H1 (cell line): ENCODE measurements at regions not wholly inside any gene's neighbourhood (a gene's known extent, or its start where the extent isn't known, plus 50 kb on each side); places are given as distances from the start of the nearest gene placed in this dataset.

Source experiments
- CTCF ChIA-PET: fragments of 300-600 bp; sonication (Branson Sonifier 250); formaldehyde crosslinking; loops from one replicate; lab custom pipeline; 2021; ENCODE audit not compliant: partially characterized antibody; lab: Charles Lee
- POLR2A ChIA-PET: fragments of 300-600 bp; sonication (Branson Sonifier 250); formaldehyde crosslinking; loops from one replicate; lab custom pipeline; 2021; ENCODE audit warnings: inconsistent platforms; ENCODE audit not compliant: partially characterized antibody; lab: Charles Lee
- DNase-seq, 2 experiments: peaks; one replicate each; pipeline versions ENCODE4 v3.0.0 to v3.0.0-alpha.2; 2010 to 2022; ENCODE audit warnings: low spot score in 2 of 2, low read depth in 1 of 2, mixed read lengths in 1 of 2
- FAIRE-seq: peaks from 2 replicates; lab custom pipeline; 2011; peaks lifted over from hg19 to GRCh38; lab: Jason Lieb, UNC
- H2AFZ ChIP-seq: 2 replicates; pipeline ENCODE4 v1.8.1; 2012; ENCODE audit warnings: low read length, inconsistent platforms
- H2AK5ac ChIP-seq: 2 replicates; pipeline ENCODE4 v1.6.1; 2013; ENCODE audit warnings: low read depth, low read length
- H2BK120ac ChIP-seq: replicated peaks from 2 replicates; pipeline ENCODE3; 2013; ENCODE audit warnings: low read depth, low read length, inconsistent platforms
- H2BK12ac ChIP-seq: 2 replicates; pipeline ENCODE4 v1.6.1; 2013; ENCODE audit warnings: low read depth, low read length
- H2BK15ac ChIP-seq: 2 replicates; pipeline ENCODE4 v1.6.1; 2013; ENCODE audit warnings: low read length
- H2BK20ac ChIP-seq: 2 replicates; pipeline ENCODE4 v1.6.1; 2013; ENCODE audit warnings: low read length
- H2BK5ac ChIP-seq: 2 replicates; pipeline ENCODE4 v1.6.1; 2013; ENCODE audit warnings: low read depth, low read length
- H3K14ac ChIP-seq: 2 replicates; pipeline ENCODE4 v1.6.1; 2013; ENCODE audit warnings: inconsistent platforms; ENCODE audit not compliant: insufficient read length
- H3K18ac ChIP-seq: 2 replicates; pipeline ENCODE4 v1.6.1; 2013; ENCODE audit warnings: low read length; ENCODE audit errors: extremely low read depth
- H3K23ac ChIP-seq: 2 replicates; pipeline ENCODE4 v1.6.1; 2013; ENCODE audit warnings: inconsistent platforms; ENCODE audit not compliant: insufficient read length
- H3K23me2 ChIP-seq: 2 replicates; pipeline ENCODE4 v1.6.1; 2013; ENCODE audit warnings: low read depth, low read length
- H3K27ac ChIP-seq: 2 replicates; pipeline ENCODE4 v1.6.1; 2011; ENCODE audit warnings: low read depth, low read length, inconsistent platforms
- H3K27me3 ChIP-seq, 4 experiments: replicated peaks in 1 of 4; 1 replicate in 1 of 4; 2 replicates in 3 of 4; pipeline versions ENCODE4 v1.6.1 to v1.8.1; 2011 to 2013; ENCODE audit warnings: low read length in 3 of 4, mild to moderate bottlenecking in 3 of 4, inconsistent platforms in 2 of 4, mixed read lengths in 2 of 4, moderate library complexity in 1 of 4; ENCODE audit not compliant: control insufficient read depth in 3 of 4, insufficient read depth in 3 of 4; ENCODE audit errors: extremely low read depth in 1 of 4
- H3K36me3 ChIP-seq, 4 experiments: 2 replicates each; pipeline versions ENCODE4 v1.6.1 to v1.8.1; 2011 to 2013; ENCODE audit warnings: mild to moderate bottlenecking in 4 of 4, low read length in 3 of 4, moderate library complexity in 2 of 4, control low read depth in 1 of 4, inconsistent platforms in 1 of 4; ENCODE audit not compliant: insufficient read depth in 4 of 4, control insufficient read depth in 2 of 4
- H3K4ac ChIP-seq: replicated peaks from 2 replicates; pipeline ENCODE3; 2013; ENCODE audit warnings: low read length, low read depth, mixed read lengths, inconsistent platforms; ENCODE audit not compliant: insufficient read length
- H3K4me1 ChIP-seq, 4 experiments: replicated peaks in 1 of 4; 1 replicate in 1 of 4; 2 replicates in 3 of 4; pipeline versions ENCODE4 v1.6.1 to v1.8.1; 2011 to 2013; ENCODE audit warnings: low read length in 3 of 4, inconsistent platforms in 2 of 4, mixed read lengths in 1 of 4; ENCODE audit not compliant: insufficient read depth in 4 of 4, control insufficient read depth in 3 of 4
- H3K4me2 ChIP-seq, 2 experiments: 2 replicates each; pipeline versions ENCODE4 v1.6.1 to v1.8.1; 2011 to 2013; ENCODE audit warnings: low read depth in 2 of 2, low read length in 2 of 2, control low read depth in 1 of 2, inconsistent platforms in 1 of 2, mild to moderate bottlenecking in 1 of 2; ENCODE audit not compliant: insufficient read depth in 1 of 2
- H3K4me3 ChIP-seq, 4 experiments: fragments of 200-600, 300-600 bp in 1 of 4; sonication (generic), shearing (Covaris generic), sonication (Bioruptor Twin) in 1 of 4; 2 replicates each; pipeline versions ENCODE4 v1.5.1 to v1.8.1; 2011 to 2016; ENCODE audit warnings: low read length in 4 of 4, low read depth in 3 of 4, control low read depth in 2 of 4, inconsistent platforms in 2 of 4, mild to moderate bottlenecking in 2 of 4, mixed read lengths in 1 of 4, moderate library complexity in 1 of 4; ENCODE audit not compliant: insufficient read depth in 2 of 4; ENCODE audit errors: extremely low read depth in 1 of 4
- H3K56ac ChIP-seq: replicated peaks from 2 replicates; pipeline ENCODE3; 2013; ENCODE audit warnings: low read depth, mild to moderate bottlenecking, mixed read lengths, low read length, inconsistent platforms; ENCODE audit not compliant: insufficient read length
- H3K79me1 ChIP-seq: 2 replicates; pipeline ENCODE4 v1.6.1; 2013; ENCODE audit warnings: low read depth, low read length, control low read depth
- H3K79me2 ChIP-seq, 2 experiments: 2 replicates each; pipeline versions ENCODE4 v1.6.1 to v1.8.1; 2012 to 2013; ENCODE audit warnings: low read length in 2 of 2, mild to moderate bottlenecking in 2 of 2, inconsistent platforms in 1 of 2; ENCODE audit not compliant: insufficient read depth in 2 of 2, control insufficient read depth in 1 of 2
- H3K9ac ChIP-seq, 4 experiments: replicated peaks in 1 of 4; 1 replicate in 1 of 4; 2 replicates in 3 of 4; pipeline versions ENCODE4 v1.6.1 to v1.8.1; 2011 to 2013; ENCODE audit warnings: low read depth in 3 of 4, low read length in 3 of 4, control low read depth in 2 of 4, mild to moderate bottlenecking in 2 of 4, moderate library complexity in 2 of 4, inconsistent platforms in 1 of 4; ENCODE audit errors: extremely low read depth in 1 of 4
- H3K9me3 ChIP-seq, 2 experiments: 2 replicates each; pipeline versions ENCODE4 v1.6.1 to v1.8.1; 2012 to 2013; ENCODE audit warnings: mild to moderate bottlenecking in 2 of 2, moderate library complexity in 2 of 2, control low read depth in 1 of 2, inconsistent platforms in 1 of 2, low read depth in 1 of 2, low read length in 1 of 2, mixed read lengths in 1 of 2; ENCODE audit not compliant: insufficient read depth in 2 of 2
- H4K20me1 ChIP-seq, 2 experiments: replicated peaks in 1 of 2; 2 replicates each; pipeline versions ENCODE3 to v1.8.1; 2011 to 2013; ENCODE audit warnings: inconsistent platforms in 2 of 2, low read length in 2 of 2, mild to moderate bottlenecking in 1 of 2; ENCODE audit not compliant: insufficient read depth in 2 of 2, control insufficient read depth in 1 of 2
- H4K5ac ChIP-seq: 2 replicates; pipeline ENCODE4 v1.6.1; 2013; ENCODE audit warnings: low read length, low read depth, mixed read lengths, inconsistent platforms; ENCODE audit not compliant: insufficient read length
- H4K8ac ChIP-seq: 2 replicates; pipeline ENCODE4 v1.8.0; 2013; ENCODE audit warnings: mild to moderate bottlenecking, moderate library complexity, low read length, inconsistent platforms; ENCODE audit not compliant: insufficient read depth; ENCODE audit errors: extremely low read depth
- H4K91ac ChIP-seq: replicated peaks from 2 replicates; pipeline ENCODE3; 2013; ENCODE audit warnings: low read length, mixed read lengths, inconsistent platforms; ENCODE audit not compliant: insufficient read length
- BRCA1 ChIP-seq: IDR thresholded peaks from 2 replicates; pipeline ENCODE4 v1.6.1; 2012; ENCODE audit warnings: low read depth, low read length, improper control_type of control experiment
- CBX5 ChIP-seq: fragments of 300-800, 300-1000 bp; sonication (generic); IDR thresholded peaks from 2 replicates; pipeline ENCODE4 v1.7.1; 2016; ENCODE audit warnings: antibody characterized with exemption, low read length, low read depth
- CBX8 ChIP-seq: fragments of 300-800, 300-1000 bp; sonication (generic); IDR thresholded peaks from 2 replicates; pipeline ENCODE4 v1.7.1; 2016; ENCODE audit warnings: low read depth, low read length, borderline replicate concordance
- CTBP2 ChIP-seq: IDR thresholded peaks from 2 replicates; pipeline ENCODE4 v1.7.0; 2011; ENCODE audit warnings: borderline replicate concordance, mild to moderate bottlenecking, moderate library complexity, mixed read lengths, low read length; ENCODE audit not compliant: insufficient read depth, insufficient read length
- EGR1 ChIP-seq: IDR thresholded peaks from 2 replicates; pipeline ENCODE4 v1.6.1; 2011; ENCODE audit warnings: low read depth, low read length, borderline replicate concordance
- EP300 ChIP-seq, 2 experiments: IDR thresholded peaks; 1 replicate in 1 of 2; 2 replicates in 1 of 2; pipeline ENCODE4 v1.6.1; 2011 to 2012; ENCODE audit warnings: low read depth in 2 of 2, low read length in 2 of 2, mild to moderate bottlenecking in 2 of 2, borderline replicate concordance in 1 of 2, inconsistent platforms in 1 of 2, moderate library complexity in 1 of 2
- PHF8 ChIP-seq: fragments of 200-600 bp; sonication (generic); conservative IDR thresholded peaks from 2 replicates; pipeline ENCODE4 v1.7.1; 2012; ENCODE audit warnings: low read depth, mild to moderate bottlenecking, inconsistent platforms, low read length, moderate library complexity
- SRF ChIP-seq: IDR thresholded peaks from 2 replicates; pipeline ENCODE4 v1.6.1; 2011; ENCODE audit warnings: mild to moderate bottlenecking, low read depth, low read length, moderate library complexity
- SUZ12 ChIP-seq: fragments of 200-600 bp; sonication (generic); IDR thresholded peaks from 2 replicates; pipeline ENCODE4 v1.6.1; 2012; ENCODE audit warnings: mild to moderate bottlenecking, inconsistent platforms, low read length, moderate library complexity, mixed read lengths
- WGBS, 2 experiments: shearing (Covaris generic) in 1 of 2; methylation state at CpG; one replicate each; pipeline versions ENCODE4 v1.1.6 to v1.1.7; 2013 to 2015; ENCODE audit warnings: low lambda C conversion rate in 2 of 2, mixed read lengths in 2 of 2, inconsistent platforms in 1 of 2, low coverage in 1 of 2, missing lambda C conversion rate in 1 of 2; ENCODE audit not compliant: insufficient replicate concordance in 2 of 2, insufficient coverage in 1 of 2, insufficient read length in 1 of 2; ENCODE audit errors: extremely low coverage in 1 of 2, missing lambda C conversion rate in 1 of 2; 5-methylcytosine and 5-hydroxymethylcytosine counted together
- TF ChIP-seq, protein P1 (sequence below): IDR thresholded peaks from 2 replicates; pipeline ENCODE4 v1.6.1; 2012; ENCODE audit warnings: low read length, inconsistent platforms

DNA sequence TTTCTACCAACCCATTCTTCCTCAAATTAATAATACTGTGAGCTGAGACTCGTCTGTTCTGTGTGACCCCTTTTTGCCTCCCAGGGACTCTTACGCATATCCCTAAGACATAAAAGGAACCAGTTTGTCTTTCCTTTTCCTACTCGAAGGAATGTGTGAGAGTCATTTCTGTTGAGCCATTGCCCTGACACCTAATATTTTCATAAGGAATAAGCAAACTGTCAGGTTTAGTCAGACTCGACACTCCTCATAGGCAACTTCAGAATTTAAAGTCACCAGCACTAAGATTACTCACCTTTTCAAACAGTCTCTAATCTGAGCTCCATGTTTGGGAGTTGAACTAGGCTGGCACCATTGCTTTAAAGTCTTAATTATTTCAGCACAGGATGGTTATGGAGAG, 305.5 kb downstream of the IKZF2 start:
- H2BK120ac ChIP-seq = no peak overlapping the region
- no peak overlapping the region for H3K4ac ChIP-seq
- no peak overlapping the region for H2AFZ ChIP-seq
- no peak overlapping the region for H2BK5ac ChIP-seq
- no peak overlapping the region for H3K23ac ChIP-seq
- 99% methylated on average over 4 of the region's 4 CpGs; no CpG with 5 or more reads in 1 of the 2 experiments for WGBS, 2 experiments
- H3K36me3 ChIP-seq = no peaks in the 10 kb centered on the region
- H3K27ac ChIP-seq = no peak overlapping the region
- no peaks in the 10 kb centered on the region for H3K79me2 ChIP-seq
- H4K5ac ChIP-seq = no peak overlapping the region
- TF ChIP-seq BRCA1 = no peak
- no peak for TF ChIP-seq SUZ12
- TF ChIP-seq EP300 (IDR thresholded peaks at IDR 0.05; ENCODE audit: borderline replicate concordance in 1 of 2, low read depth in 2 of 2, low read length in 2 of 2) = no peak
- TF ChIP-seq CBX5 = no peak
- TF ChIP-seq CTBP2 = no peak
- TF ChIP-seq, protein P1, sequence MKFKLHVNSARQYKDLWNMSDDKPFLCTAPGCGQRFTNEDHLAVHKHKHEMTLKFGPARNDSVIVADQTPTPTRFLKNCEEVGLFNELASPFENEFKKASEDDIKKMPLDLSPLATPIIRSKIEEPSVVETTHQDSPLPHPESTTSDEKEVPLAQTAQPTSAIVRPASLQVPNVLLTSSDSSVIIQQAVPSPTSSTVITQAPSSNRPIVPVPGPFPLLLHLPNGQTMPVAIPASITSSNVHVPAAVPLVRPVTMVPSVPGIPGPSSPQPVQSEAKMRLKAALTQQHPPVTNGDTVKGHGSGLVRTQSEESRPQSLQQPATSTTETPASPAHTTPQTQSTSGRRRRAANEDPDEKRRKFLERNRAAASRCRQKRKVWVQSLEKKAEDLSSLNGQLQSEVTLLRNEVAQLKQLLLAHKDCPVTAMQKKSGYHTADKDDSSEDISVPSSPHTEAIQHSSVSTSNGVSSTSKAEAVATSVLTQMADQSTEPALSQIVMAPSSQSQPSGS = no peak
- TF ChIP-seq PHF8 = no peak
- TF ChIP-seq SRF = no peak
- no peak for TF ChIP-seq EGR1
- TF ChIP-seq CBX8 = no peak
- H3K9ac ChIP-seq = no peak overlapping the region
- ChIA-PET POLR2A (no interaction called here), CTCF (no interaction called here)
- H2AK5ac ChIP-seq = no peak overlapping the region
- no peak overlapping the region for H2BK12ac ChIP-seq
- no peaks in the 10 kb centered on the region for H3K9me3 ChIP-seq
- H4K91ac ChIP-seq = no peak overlapping the region
- H2BK20ac ChIP-seq = no peak overlapping the region
- no peaks in the 10 kb centered on the region for H3K4me1 ChIP-seq
- DNase-seq = no peak
- no peaks in the 10 kb centered on the region for H3K79me1 ChIP-seq
- no peak overlapping the region for H3K14ac ChIP-seq
- no peak for FAIRE-seq
- H3K4me3 ChIP-seq = no peak overlapping the region
- no peak overlapping the region for H4K8ac ChIP-seq
- H3K27me3 ChIP-seq = peaks cover 0 to 1% (median 0%) of the 10 kb centered on the region in 4 experiments; a peak in 1 of 7 replicates
- H3K4me2 ChIP-seq = no peak overlapping the region
- no peak overlapping the region for H2BK15ac ChIP-seq
- H4K20me1 ChIP-seq = no peaks in the 10 kb centered on the region
- H3K56ac ChIP-seq = no peak overlapping the region
- H3K18ac ChIP-seq = no peak overlapping the region
- no peaks in the 10 kb centered on the region for H3K23me2 ChIP-seq
